ENCODE measurements at regions not wholly inside any gene's neighbourhood (a gene's known extent, or its start where the extent isn't known, plus 50 kb on each side); places are given as distances from the start of the nearest gene placed in this dataset.
"Not testable (repeated sequence)": the region's sequence is repeated elsewhere in the genome, so short reads cannot be mapped to it uniquely, and the experiment has no call there.

DNA sequence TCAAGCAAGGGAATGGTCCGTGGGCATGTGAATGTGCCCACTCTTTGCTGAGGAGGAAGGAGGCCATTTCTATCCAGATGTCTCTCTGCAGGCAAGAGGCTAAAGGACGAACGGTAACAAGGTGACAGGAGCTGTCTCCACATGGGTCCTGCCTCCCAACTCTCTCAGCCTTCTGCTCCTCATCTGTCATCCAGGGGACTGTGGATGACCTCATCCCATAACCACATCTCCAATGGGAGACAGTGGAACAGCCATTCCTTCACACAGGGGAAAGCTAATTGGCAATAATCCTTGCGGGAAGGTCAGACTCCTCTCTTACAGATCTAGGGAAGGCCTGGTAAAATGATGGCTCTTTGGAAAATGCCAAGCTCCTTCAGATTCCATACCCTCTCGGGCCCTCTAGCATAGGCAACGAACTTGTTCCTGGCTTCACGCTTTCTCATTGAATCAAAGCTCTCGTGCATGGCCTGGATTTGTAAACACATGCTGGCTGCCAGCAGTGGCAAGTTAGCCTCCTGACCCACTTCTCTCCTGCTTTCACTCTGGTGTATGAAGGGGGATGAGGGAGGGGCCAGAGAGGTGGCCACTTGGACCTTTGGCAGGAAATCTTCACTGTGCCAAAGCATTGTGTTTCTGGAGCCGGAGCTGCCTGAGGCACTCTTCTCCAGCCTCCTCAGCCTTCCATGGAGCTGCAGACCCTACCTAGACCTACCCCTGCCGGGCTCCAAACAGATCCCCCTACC, 94.5 kb upstream of the FAM72C start:
- H3K36me3 ChIP-seq (ENCODE audit: control insufficient read depth in 2 of 2, extremely low read depth in 1 of 2, insufficient read depth in 2 of 2, low read length in 2 of 2); H3K4me3 ChIP-seq (ENCODE audit: control insufficient read depth in 2 of 3, extremely low read depth in 1 of 3, insufficient read depth in 2 of 3, low read depth in 1 of 3, low read length in 3 of 3); H2AFZ ChIP-seq (ENCODE audit: control insufficient read depth, low read length); H3K4me1 ChIP-seq (ENCODE audit: control insufficient read depth, extremely low read depth, insufficient read depth, low read length); H4K20me1 ChIP-seq (ENCODE audit: control insufficient read depth, extremely low read depth, insufficient read depth, low read length); dilution Hi-C loops (cut with MboI; ENCODE audit: extremely low pct_ligation_motif_present, low sequenced_read_pairs); FAIRE-seq; H3K4me2 ChIP-seq (ENCODE audit: control insufficient read depth, extremely low read depth, insufficient read depth, low read depth, low read length); H3K27ac ChIP-seq (ENCODE audit: control insufficient read depth, insufficient read depth, low read length); H3K9me3 ChIP-seq (ENCODE audit: control insufficient read depth, low read depth, low read length); DNase-seq (ENCODE audit: low read depth, low spot score); H3K79me2 ChIP-seq (ENCODE audit: control insufficient read depth, insufficient read depth, low read length); H3K9ac ChIP-seq (ENCODE audit: control insufficient read depth, extremely low read depth, insufficient read depth, low read length); H3K27me3 ChIP-seq (ENCODE audit: control insufficient read depth, extremely low read depth, insufficient read depth, low read length); H3K9me1 ChIP-seq (ENCODE audit: control insufficient read depth, extremely low read depth, insufficient read depth, low read length): not testable (repeated sequence)

GRCh38 chr1:144065299-144066060, 93.7 kb upstream of the FAM72C start:
- H3K4me3 ChIP-seq (ENCODE audit: control insufficient read depth in 2 of 3, extremely low read depth in 1 of 3, insufficient read depth in 2 of 3, low read depth in 1 of 3, low read length in 3 of 3); H3K27ac ChIP-seq (ENCODE audit: control insufficient read depth, insufficient read depth, low read length); H3K36me3 ChIP-seq (ENCODE audit: control insufficient read depth in 2 of 2, extremely low read depth in 1 of 2, insufficient read depth in 2 of 2, low read length in 2 of 2); H3K4me2 ChIP-seq (ENCODE audit: control insufficient read depth, extremely low read depth, insufficient read depth, low read depth, low read length); H3K9me1 ChIP-seq (ENCODE audit: control insufficient read depth, extremely low read depth, insufficient read depth, low read length); FAIRE-seq; H3K9me3 ChIP-seq (ENCODE audit: control insufficient read depth, low read depth, low read length); dilution Hi-C loops (cut with MboI; ENCODE audit: extremely low pct_ligation_motif_present, low sequenced_read_pairs); H3K27me3 ChIP-seq (ENCODE audit: control insufficient read depth, extremely low read depth, insufficient read depth, low read length); H3K4me1 ChIP-seq (ENCODE audit: control insufficient read depth, extremely low read depth, insufficient read depth, low read length); H3K79me2 ChIP-seq (ENCODE audit: control insufficient read depth, insufficient read depth, low read length); DNase-seq (ENCODE audit: low read depth, low spot score); H2AFZ ChIP-seq (ENCODE audit: control insufficient read depth, low read length); H4K20me1 ChIP-seq (ENCODE audit: control insufficient read depth, extremely low read depth, insufficient read depth, low read length); H3K9ac ChIP-seq (ENCODE audit: control insufficient read depth, extremely low read depth, insufficient read depth, low read length): not testable (repeated sequence)

DNA sequence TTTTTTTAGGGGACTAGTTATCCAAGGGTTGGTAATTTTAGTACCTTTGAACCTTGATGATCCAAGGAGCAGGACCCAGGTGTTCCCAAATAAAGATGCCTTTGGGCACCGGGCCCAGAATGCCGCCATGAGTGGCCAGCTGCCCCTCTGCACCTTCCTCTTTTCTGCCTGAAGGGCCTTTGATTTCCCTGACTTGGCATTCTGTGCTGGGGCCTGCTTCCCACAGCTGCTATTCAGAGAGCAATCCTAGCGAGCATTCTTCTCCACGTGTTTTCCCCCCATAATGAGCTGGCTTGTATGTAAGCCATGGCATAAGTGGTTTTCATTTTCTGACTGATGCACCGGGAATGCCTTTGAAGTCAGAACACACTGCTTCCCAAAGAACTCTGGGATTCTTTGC, 77.6 kb upstream of the FAM72C start:
- H3K79me2 ChIP-seq (ENCODE audit: control insufficient read depth, insufficient read depth, low read length); H2AFZ ChIP-seq (ENCODE audit: control insufficient read depth, low read length); H3K9ac ChIP-seq (ENCODE audit: control insufficient read depth, extremely low read depth, insufficient read depth, low read length); FAIRE-seq; H3K9me1 ChIP-seq (ENCODE audit: control insufficient read depth, extremely low read depth, insufficient read depth, low read length); H3K4me3 ChIP-seq (ENCODE audit: control insufficient read depth in 2 of 3, extremely low read depth in 1 of 3, insufficient read depth in 2 of 3, low read depth in 1 of 3, low read length in 3 of 3); H3K4me2 ChIP-seq (ENCODE audit: control insufficient read depth, extremely low read depth, insufficient read depth, low read depth, low read length); H4K20me1 ChIP-seq (ENCODE audit: control insufficient read depth, extremely low read depth, insufficient read depth, low read length); H3K4me1 ChIP-seq (ENCODE audit: control insufficient read depth, extremely low read depth, insufficient read depth, low read length); H3K36me3 ChIP-seq (ENCODE audit: control insufficient read depth in 2 of 2, extremely low read depth in 1 of 2, insufficient read depth in 2 of 2, low read length in 2 of 2); DNase-seq (ENCODE audit: low read depth, low spot score); H3K27ac ChIP-seq (ENCODE audit: control insufficient read depth, insufficient read depth, low read length); H3K27me3 ChIP-seq (ENCODE audit: control insufficient read depth, extremely low read depth, insufficient read depth, low read length); H3K9me3 ChIP-seq (ENCODE audit: control insufficient read depth, low read depth, low read length); dilution Hi-C loops (cut with MboI; ENCODE audit: extremely low pct_ligation_motif_present, low sequenced_read_pairs): not testable (repeated sequence)

DNA sequence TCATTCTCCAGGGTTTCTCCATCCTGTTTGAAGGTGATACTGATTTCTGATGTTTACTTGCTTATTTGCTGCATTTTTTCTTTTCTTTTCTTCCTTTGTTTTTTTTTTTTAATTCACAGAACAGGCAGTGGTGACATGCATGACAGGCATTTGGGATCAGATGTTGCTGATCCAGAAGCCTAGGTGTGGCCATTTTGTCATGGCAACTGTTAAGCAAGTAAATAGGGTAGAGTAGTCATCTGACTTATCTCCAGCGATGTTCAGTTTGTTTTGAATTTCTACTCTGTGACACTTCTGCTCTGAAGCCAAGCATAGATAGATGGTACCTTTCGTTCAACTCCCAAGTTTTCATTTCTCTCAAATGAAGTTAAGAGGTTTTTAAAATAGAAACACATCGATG, 74.9 kb upstream of the FAM72C start:
- H3K4me2 ChIP-seq (ENCODE audit: control insufficient read depth, extremely low read depth, insufficient read depth, low read depth, low read length); H3K4me3 ChIP-seq (ENCODE audit: control insufficient read depth in 2 of 3, extremely low read depth in 1 of 3, insufficient read depth in 2 of 3, low read depth in 1 of 3, low read length in 3 of 3); H3K4me1 ChIP-seq (ENCODE audit: control insufficient read depth, extremely low read depth, insufficient read depth, low read length); H3K9me1 ChIP-seq (ENCODE audit: control insufficient read depth, extremely low read depth, insufficient read depth, low read length); H3K27ac ChIP-seq (ENCODE audit: control insufficient read depth, insufficient read depth, low read length); DNase-seq (ENCODE audit: low read depth, low spot score); H3K79me2 ChIP-seq (ENCODE audit: control insufficient read depth, insufficient read depth, low read length); H4K20me1 ChIP-seq (ENCODE audit: control insufficient read depth, extremely low read depth, insufficient read depth, low read length); H3K9ac ChIP-seq (ENCODE audit: control insufficient read depth, extremely low read depth, insufficient read depth, low read length); FAIRE-seq; H3K9me3 ChIP-seq (ENCODE audit: control insufficient read depth, low read depth, low read length); H2AFZ ChIP-seq (ENCODE audit: control insufficient read depth, low read length); dilution Hi-C loops (cut with MboI; ENCODE audit: extremely low pct_ligation_motif_present, low sequenced_read_pairs); H3K27me3 ChIP-seq (ENCODE audit: control insufficient read depth, extremely low read depth, insufficient read depth, low read length); H3K36me3 ChIP-seq (ENCODE audit: control insufficient read depth in 2 of 2, extremely low read depth in 1 of 2, insufficient read depth in 2 of 2, low read length in 2 of 2): not testable (repeated sequence)

Measured in keratinocyte (primary cell).